22Rv1 (cell line): ENCODE measurements at regions not wholly inside any gene's neighbourhood (a gene's known extent, or its start where the extent isn't known, plus 50 kb on each side); places are given as distances from the start of the nearest gene placed in this dataset.
"Not testable (repeated sequence)": the region's sequence is repeated elsewhere in the genome, so short reads cannot be mapped to it uniquely, and the experiment has no call there.

Experiments
- H3K27ac ChIP-seq: fragments of 450-650 bp; 2 replicates; pipeline ENCODE4 v1.5.1; 2017
- CTCF ChIP-seq: fragments of 450-650 bp; IDR thresholded peaks from 2 replicates; pipeline ENCODE4 v1.5.1; 2017; ENCODE audit warnings: mild to moderate bottlenecking
- ZFX ChIP-seq: fragments of 450-650 bp; IDR thresholded peaks from 2 replicates; pipeline ENCODE4 v1.6.1; 2017; ENCODE audit warnings: antibody characterized with exemption, borderline replicate concordance

DNA sequence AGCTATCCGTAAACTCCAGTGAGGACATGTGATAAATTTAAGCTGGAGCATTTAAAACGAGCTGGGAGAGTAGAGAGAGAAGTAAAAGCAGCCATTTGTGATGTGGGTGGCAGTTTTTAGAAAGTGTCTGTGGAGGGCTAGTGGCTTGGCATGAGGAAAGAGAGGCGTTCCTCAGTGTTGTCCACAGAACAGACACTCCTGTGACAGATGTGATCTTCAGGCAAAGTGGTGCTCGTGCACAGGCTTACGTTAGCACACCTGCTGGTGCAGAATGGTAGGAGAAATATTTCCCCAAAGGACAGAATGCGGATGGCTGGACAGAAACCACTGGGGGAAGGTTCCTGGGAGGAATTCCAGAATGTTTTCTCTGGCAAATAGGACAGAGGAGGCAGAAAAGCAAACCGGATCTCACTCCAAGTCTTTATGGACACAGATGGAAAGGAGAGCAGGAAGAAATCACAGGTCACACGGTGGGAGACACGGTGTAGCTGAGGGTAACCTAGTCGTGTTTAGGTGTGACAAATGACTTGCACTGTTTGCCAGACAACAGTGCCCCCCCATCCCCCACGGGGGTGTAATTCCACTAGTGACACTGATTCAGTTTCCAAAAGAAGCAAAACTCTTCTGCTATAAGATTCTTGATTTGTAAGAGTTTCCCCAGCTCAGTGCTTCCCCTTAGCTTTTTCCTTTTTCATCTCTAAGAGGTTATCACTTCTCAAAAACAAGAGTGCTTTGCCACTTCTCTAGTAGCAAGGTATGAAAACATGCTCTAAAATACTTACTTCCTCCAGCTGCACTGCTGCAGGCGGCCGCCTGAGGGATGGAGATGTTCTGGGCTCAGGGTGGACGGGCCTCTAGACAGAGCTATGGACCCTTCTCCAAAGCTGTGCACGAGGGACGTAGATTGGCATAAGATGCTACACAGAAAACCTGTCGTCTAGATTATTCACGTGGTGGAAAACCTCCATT is 293.2 kb downstream of the QKI start:
- no peak for TF ChIP-seq CTCF
- no peak for TF ChIP-seq ZFX
- H3K27ac ChIP-seq: no peak overlapping the region

- no peak overlapping the region for H3K27ac ChIP-seq
- TF ChIP-seq CTCF: no peak
- TF ChIP-seq ZFX: no peak
Measured at GRCh38 chr6:163706500-163707087, 292.1 kb downstream of the QKI start.

- TF ChIP-seq CTCF (no peak), ZFX (no peak)
- H3K27ac ChIP-seq: no peak overlapping the region
Measured at GRCh38 chr6:163705923-163706322, 291.4 kb downstream of the QKI start.

- TF ChIP-seq ZFX: no peak
- no peak overlapping the region for H3K27ac ChIP-seq
Measured at GRCh38 chr6:163702736-163703135, 288.2 kb downstream of the QKI start.

GRCh38 chr6:163701762-163702161 is 287.2 kb downstream of the QKI start:
- no peak overlapping the region for H3K27ac ChIP-seq

DNA sequence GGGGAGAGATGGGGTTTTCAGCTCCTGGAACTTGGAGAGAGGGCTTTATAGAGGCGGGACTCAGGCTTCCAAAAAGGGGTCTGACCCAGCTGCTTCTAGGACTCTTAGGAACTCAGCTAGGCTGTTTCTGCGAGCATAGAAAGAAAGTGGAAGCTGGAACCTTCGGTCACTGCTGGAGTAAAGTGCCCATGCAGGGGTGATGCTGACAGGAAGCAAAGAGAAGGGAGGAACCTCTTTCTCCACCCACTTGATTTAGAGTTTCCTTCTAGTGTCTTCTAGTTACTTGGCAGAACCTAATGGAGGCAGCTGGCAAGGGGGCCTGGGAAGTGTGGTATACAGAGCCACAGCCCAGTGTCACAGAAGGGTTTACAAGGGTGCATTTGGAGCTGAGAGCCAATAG is 283.6 kb downstream of the QKI start:
- no peak overlapping the region for H3K27ac ChIP-seq
- TF ChIP-seq ZFX: no peak
- TF ChIP-seq CTCF: no peak

More at GRCh38 chr6:163701762-163702161, 287.2 kb downstream of the QKI start:
- no peak for TF ChIP-seq CTCF
- no peak for TF ChIP-seq ZFX

DNA sequence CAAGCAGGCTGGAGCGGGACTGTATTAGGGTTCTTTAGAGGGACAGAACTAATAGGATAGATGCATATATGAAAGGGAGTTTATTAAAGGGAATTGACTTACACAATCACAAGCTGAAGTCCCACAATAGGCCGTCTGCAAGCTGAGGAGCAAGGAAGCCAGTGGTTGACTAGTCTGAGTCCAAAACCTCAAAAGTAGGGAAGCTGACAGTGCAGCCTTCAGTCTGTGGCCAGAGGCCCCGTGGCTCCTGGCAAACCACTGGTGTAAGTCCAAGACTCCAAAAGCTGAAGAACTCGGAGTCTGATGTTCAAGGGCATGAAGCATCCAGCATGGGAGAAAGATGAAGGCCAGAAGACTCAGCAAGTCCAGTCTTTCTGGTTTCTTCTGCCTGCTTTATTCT is 281.8 kb downstream of the QKI start:
- H3K27ac ChIP-seq: not testable (repeated sequence)

DNA sequence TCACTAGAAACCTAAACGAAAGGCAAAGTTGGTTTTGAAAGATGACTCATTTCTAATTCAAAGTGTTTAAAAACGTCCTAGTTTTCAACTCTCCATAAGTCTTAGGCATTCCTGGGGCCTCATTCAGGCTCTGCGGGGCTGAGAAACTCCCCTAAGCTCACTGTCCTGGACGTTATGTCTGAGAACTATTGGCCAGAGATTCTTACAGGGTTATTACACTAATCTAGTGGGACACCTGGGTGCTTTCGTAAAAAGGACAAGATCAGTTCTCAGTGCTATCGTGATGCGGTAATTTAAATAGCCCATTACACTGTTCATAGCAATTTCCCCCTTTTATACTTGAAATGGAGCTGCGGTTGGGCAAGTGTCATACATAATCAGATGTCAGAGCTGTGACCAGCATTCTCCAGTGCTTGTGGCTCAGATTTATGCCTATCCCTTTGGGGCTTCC is 280.9 kb downstream of the QKI start:
- no peak for TF ChIP-seq ZFX
- no peak for TF ChIP-seq CTCF
- H3K27ac ChIP-seq: no peak overlapping the region
